WTC11 (cell line): ENCODE measurements at regions not wholly inside any gene's neighbourhood (a gene's known extent, or its start where the extent isn't known, plus 50 kb on each side); places are given as distances from the start of the nearest gene placed in this dataset.

Experiments
- KAT7 ChIP-seq: sonication (generic); formaldehyde crosslinking; IDR thresholded peaks from 2 replicates; pipeline ENCODE4 v1.8.1; 2023; ENCODE audit warnings: missing genetic modification reagents, mild to moderate bottlenecking, borderline replicate concordance
- TF ChIP-seq, protein P1 (sequence below): fragments of 200-600 bp; IDR thresholded peaks from 2 replicates; pipeline ENCODE4 v1.8.0; 2022; ENCODE audit warnings: antibody characterized with exemption

DNA sequence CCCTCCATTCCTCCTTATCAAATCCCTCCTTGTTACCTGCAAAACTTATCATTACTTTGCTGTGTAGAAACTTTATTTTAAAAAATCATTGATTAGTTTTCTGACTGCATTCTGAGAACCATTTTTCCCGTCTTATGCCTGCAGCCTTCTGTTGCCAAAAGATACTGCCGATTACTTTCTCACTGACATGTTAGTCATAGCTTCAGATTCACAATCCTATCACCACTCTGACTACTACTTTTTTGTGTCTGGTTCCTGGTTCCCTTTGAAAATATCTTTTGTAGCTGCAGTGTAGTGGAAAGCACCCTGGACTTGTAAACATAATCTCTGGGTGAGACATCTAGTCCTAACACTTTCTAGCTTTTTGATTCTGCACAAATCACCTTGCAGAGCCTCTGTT, 71.7 kb downstream of the NR2F1 start:
- TF ChIP-seq KAT7 (CRISPR knock-in tag) = no peak
- TF ChIP-seq, protein P1, sequence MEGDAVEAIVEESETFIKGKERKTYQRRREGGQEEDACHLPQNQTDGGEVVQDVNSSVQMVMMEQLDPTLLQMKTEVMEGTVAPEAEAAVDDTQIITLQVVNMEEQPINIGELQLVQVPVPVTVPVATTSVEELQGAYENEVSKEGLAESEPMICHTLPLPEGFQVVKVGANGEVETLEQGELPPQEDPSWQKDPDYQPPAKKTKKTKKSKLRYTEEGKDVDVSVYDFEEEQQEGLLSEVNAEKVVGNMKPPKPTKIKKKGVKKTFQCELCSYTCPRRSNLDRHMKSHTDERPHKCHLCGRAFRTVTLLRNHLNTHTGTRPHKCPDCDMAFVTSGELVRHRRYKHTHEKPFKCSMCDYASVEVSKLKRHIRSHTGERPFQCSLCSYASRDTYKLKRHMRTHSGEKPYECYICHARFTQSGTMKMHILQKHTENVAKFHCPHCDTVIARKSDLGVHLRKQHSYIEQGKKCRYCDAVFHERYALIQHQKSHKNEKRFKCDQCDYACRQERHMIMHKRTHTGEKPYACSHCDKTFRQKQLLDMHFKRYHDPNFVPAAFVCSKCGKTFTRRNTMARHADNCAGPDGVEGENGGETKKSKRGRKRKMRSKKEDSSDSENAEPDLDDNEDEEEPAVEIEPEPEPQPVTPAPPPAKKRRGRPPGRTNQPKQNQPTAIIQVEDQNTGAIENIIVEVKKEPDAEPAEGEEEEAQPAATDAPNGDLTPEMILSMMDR = no peak
